Smooth muscle cell (in vitro differentiated cells): ENCODE measurements at regions not wholly inside any gene's neighbourhood (a gene's known extent, or its start where the extent isn't known, plus 50 kb on each side); places are given as distances from the start of the nearest gene placed in this dataset.

ENCODE experiments used
- DNase-seq: peaks from one replicate; lab custom pipeline; 2025; ENCODE audit not compliant: unreplicated experiment; lab: John Stamatoyannopoulos, UW
- H2AFZ ChIP-seq: fragments of 200-600 bp; sonication (generic); 2 replicates; pipeline ENCODE4 v1.6.0; 2016; ENCODE audit warnings: antibody characterized with exemption, low read depth, mild to moderate bottlenecking
- H3F3A ChIP-seq: fragments of 200-600 bp; sonication (generic); 2 replicates; pipeline ENCODE4 v1.6.0; 2017; ENCODE audit warnings: antibody characterized with exemption, low read depth
- H3K27ac ChIP-seq: fragments of 200-600 bp; sonication (generic); 2 replicates; pipeline ENCODE4 v1.5.1; 2016; ENCODE audit warnings: low read depth, mild to moderate bottlenecking
- H3K27me3 ChIP-seq: fragments of 200-600 bp; sonication (generic); 2 replicates; pipeline ENCODE4 v1.6.1; 2016; ENCODE audit warnings: low read depth, mild to moderate bottlenecking
- H3K36me3 ChIP-seq: fragments of 200-600 bp; sonication (generic); 2 replicates; pipeline ENCODE4 v1.5.1; 2016; ENCODE audit warnings: low read depth
- H3K4me1 ChIP-seq: fragments of 200-600 bp; sonication (generic); 2 replicates; pipeline ENCODE4 v1.5.1; 2016; ENCODE audit warnings: low read depth
- H3K4me2 ChIP-seq: fragments of 200-600 bp; sonication (generic); 2 replicates; pipeline ENCODE4 v1.6.0; 2016; ENCODE audit warnings: mild to moderate bottlenecking
- H3K4me3 ChIP-seq: fragments of 200-600 bp; sonication (generic); 2 replicates; pipeline ENCODE4 v1.5.1; 2016; ENCODE audit warnings: mild to moderate bottlenecking
- H3K79me2 ChIP-seq: fragments of 200-600 bp; sonication (generic); 2 replicates; pipeline ENCODE4 v1.6.0; 2016; ENCODE audit warnings: low read depth, mild to moderate bottlenecking
- H3K9ac ChIP-seq: fragments of 200-600 bp; sonication (generic); 2 replicates; pipeline ENCODE4 v1.6.0; 2016; ENCODE audit warnings: low read depth
- H3K9me3 ChIP-seq: fragments of 200-600 bp; sonication (generic); replicated peaks from 2 replicates; pipeline ENCODE4 v1.5.1; 2016; ENCODE audit warnings: low read depth
- H4K20me1 ChIP-seq: fragments of 200-600 bp; sonication (generic); 2 replicates; pipeline ENCODE4 v1.6.0; 2016; ENCODE audit warnings: low read depth
- CTCF ChIP-seq: fragments of 200-600 bp; sonication (generic); IDR thresholded peaks from 2 replicates; pipeline ENCODE4 v1.5.1; 2017; ENCODE audit warnings: borderline replicate concordance, mild to moderate bottlenecking, antibody characterized with exemption; ENCODE audit not compliant: insufficient read depth, poor library complexity, severe bottlenecking
- WGBS: methylation state at CpG from one replicate; pipeline ENCODE4 v1.1.7; 2016; ENCODE audit warnings: low lambda C conversion rate; 5-methylcytosine and 5-hydroxymethylcytosine counted together

- H3K36me3 ChIP-seq = no peaks in the 10 kb centered on the region
- 40% methylated on average over 8 of the region's 8 CpGs for WGBS
- H2AFZ ChIP-seq = no peak overlapping the region
- H3K27me3 ChIP-seq = no peaks in the 10 kb centered on the region
- H3K27ac ChIP-seq = peak overlapping the region; percentile 62
- peaks cover 3% of the 10 kb centered on the region for H3F3A ChIP-seq
- peak overlapping the region; percentile 26 for H3K9ac ChIP-seq
- peak overlapping the region; percentile 48 for H3K4me2 ChIP-seq
- no peak for TF ChIP-seq CTCF
- no peaks in the 10 kb centered on the region for H4K20me1 ChIP-seq
- no peak overlapping the region for H3K4me3 ChIP-seq
- H3K4me1 ChIP-seq = no peaks in the 10 kb centered on the region
- DNase-seq = no peak
- H3K9me3 ChIP-seq = no peaks in the 10 kb centered on the region
- no peaks in the 10 kb centered on the region for H3K79me2 ChIP-seq
Observed at GRCh38 chr20:57990396-57990987, 238.0 kb downstream of the ANKRD60 start.

DNA sequence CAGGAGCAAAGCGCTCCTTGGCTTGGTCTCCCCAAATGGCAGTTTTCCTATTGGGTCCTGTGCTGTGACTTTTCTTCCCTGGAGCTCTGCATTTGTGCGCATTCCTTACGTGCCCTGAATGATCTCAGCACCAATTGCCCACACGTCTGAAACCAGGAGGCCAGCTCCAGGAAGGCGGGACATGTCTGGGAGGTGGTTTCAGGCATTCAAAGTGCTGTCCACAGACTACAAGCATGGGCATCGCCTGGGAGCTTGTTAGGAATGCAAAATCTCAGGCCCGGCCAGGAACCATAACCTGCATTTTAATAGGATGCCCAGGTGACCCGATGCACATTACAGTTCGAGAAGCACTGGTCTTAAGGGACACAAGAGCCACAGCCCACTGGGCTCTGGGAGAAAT is 239.6 kb downstream of the ANKRD60 start:
- Histone ChIP-seq H3K9ac (no peak overlapping the region), H3K27ac (no peak overlapping the region), H3K79me2 (no peaks in the 10 kb centered on the region), H3K9me3 (no peaks in the 10 kb centered on the region), H3K36me3 (no peaks in the 10 kb centered on the region), H3K4me1 (no peaks in the 10 kb centered on the region), H3F3A (peaks cover 3% of the 10 kb centered on the region), H2AFZ (no peak overlapping the region), H3K27me3 (no peaks in the 10 kb centered on the region), H4K20me1 (no peaks in the 10 kb centered on the region), H3K4me3 (no peak overlapping the region), H3K4me2 (peak overlapping the region; percentile 7)
- DNase-seq = no peak
- 69% methylated on average over 9 of the region's 9 CpGs for WGBS
- TF ChIP-seq CTCF = no peak

DNA sequence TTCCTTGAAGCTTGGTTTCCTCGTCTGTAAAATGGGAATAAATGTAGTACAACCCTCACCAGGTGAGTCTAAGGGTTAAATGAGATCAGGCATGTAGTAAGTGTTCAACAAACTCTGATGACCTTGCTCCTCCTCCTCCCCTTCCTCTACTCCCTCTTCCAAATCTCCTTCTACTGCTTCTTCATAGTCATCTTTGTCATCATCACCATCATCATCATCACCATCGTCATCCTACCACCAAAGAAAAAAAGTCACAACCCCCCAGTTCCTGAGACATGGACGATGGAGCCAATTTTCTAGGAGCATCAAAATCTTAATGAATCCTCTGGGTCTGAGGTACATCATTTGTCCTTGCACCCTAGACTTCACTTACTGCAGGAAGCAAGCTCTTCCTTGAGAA is 240.0 kb downstream of the ANKRD60 start:
- 89% methylated on average over 3 of the region's 3 CpGs for whole genome bisulfite sequencing

More for the DNA sequence above, 240.0 kb downstream of the ANKRD60 start:
- Histone ChIP-seq H3K4me1 (no peaks in the 10 kb centered on the region), H4K20me1 (no peaks in the 10 kb centered on the region), H3K79me2 (no peaks in the 10 kb centered on the region), H3K4me3 (no peak overlapping the region), H3K9ac (no peak overlapping the region), H3K9me3 (no peaks in the 10 kb centered on the region), H3K36me3 (no peaks in the 10 kb centered on the region), H3K4me2 (peak overlapping the region; percentile 7), H3K27ac (no peak overlapping the region), H3F3A (peaks cover 3% of the 10 kb centered on the region), H3K27me3 (no peaks in the 10 kb centered on the region), H2AFZ (no peak overlapping the region)
- DNase-seq = no peak
- TF ChIP-seq CTCF = no peak
